GM18507 (cell line): ENCODE measurements at regions not wholly inside any gene's neighbourhood (a gene's known extent, or its start where the extent isn't known, plus 50 kb on each side); places are given as distances from the start of the nearest gene placed in this dataset.

ENCODE experiments used
- DNase-seq: peaks from one replicate; pipeline ENCODE4 v3.0.0; 2011; ENCODE audit warnings: low read depth; ENCODE audit not compliant: insufficient read length; ENCODE audit errors: extremely low spot score
- FAIRE-seq: peaks from 2 replicates; lab custom pipeline; 2011; peaks lifted over from hg19 to GRCh38; lab: Jason Lieb, UNC

DNA sequence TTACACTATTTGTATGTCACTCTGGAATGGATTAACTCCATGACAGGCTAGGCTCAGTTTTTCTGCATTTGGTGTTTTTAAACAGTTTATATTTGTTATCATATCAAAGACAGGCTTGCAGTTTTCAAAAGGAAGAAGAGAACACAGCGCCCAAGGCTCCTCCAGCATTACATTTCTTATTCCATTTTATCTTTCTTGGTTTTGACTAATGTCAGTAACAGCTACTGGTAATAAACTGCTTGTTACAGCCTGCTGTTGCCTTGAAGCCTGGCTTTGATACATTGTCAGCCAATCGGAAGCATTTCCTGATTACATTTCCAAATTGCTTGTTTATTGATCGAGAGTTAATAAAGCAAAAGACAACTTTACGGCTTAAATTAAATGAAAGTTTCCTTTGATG, 166.0 kb upstream of the MDFIC start:
- DNase-seq (no peak), FAIRE-seq (no peak)

DNA sequence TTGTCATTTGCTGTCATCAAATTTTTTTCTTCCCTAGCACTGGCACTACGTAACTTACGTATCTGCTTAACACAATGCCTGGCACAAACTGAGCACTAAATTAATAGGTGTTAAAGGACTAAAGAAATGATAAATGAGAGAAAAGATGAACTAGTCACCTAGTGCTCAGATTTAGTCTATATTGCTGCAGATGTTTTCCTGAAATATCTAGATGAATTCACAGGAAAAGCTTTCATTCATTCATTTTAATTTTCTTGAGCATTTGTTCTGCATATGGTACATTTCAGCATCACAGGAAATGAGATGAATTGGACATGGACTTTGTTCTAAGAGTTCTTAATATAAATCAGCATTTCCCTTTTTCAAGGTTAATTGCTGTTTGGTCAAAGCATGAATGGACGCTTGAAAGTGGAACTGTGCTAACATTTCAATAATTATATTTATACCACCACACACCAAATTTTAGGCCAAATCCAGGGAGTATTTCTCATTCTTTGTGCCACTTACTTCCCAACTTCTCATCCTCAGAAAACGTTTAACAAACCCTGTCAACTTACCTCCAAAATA, 163.2 kb upstream of the MDFIC start:
- DNase-seq = no peak
- FAIRE-seq = no peak

DNA sequence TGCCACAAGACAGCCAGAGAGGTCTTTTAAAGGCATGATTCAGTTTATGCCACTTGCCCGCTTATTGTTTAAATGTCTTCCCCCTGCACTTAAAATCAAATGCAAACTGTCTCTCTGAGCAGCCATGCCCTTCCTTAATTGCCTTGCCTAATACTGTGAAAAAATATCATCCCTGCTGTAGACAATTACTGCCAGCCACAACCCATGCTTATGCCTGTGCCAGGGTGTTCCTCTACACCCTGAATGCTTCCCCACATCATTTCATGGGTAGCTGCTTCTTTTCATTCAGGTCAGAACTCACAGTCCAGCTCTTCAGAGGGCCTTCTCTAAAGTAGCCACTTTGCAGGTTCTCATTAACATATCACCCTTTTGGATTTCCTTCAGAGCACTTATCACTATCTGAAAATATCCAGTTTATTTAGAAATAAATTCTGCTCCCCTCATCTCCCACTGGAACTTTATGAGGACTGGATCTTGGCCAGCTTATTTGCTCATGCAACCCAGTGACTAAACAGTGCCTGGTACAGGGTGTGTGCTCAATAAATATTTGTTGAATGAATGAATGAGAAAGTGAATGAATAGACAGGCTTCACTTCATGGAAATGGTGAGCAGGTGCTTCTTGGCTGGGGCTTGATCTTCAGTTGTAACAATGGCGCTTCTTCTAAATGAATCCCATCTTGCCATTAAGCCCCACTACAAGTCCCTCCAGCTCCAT, 162.4 kb upstream of the MDFIC start:
- FAIRE-seq = no peak
- DNase-seq = no peak

DNA sequence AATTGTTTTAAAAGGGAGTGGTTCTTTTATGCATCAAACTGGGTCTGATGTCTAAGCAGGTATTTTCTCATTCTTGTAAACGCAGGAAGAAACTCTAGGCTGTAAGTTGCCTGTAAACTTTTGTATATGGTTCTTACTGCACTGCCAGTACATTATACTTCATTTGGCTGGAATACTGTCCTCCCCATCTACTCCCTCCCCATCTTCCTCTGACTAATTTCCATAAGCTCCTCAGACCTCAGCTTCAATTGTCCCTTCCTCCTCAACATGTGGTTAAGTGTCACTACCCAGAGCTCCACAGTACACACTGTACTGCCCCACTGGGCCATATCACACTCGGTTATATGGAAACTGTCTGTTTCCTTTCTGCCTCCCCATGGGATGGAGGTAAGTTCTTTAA, 161.4 kb upstream of the MDFIC start:
- FAIRE-seq = no peak
- no peak for DNase-seq

DNA sequence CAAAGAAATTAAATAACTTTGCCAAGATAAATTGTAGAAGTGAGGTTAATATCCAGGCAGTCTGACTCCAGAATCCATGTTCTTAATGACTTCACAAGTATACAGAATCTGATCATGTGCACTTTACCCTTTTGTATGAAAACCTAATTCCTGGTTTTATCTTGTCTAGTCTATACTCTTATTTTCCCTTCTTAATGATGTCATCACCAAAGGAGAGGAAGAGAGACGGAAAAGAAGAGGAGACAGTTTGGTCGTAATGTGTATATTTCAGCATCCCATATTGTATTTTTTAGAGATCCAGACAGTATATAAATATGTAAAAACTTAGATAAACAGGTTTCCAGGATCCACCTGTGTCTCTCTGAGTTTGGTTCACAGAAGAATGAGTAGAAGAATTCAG, 159.9 kb upstream of the MDFIC start:
- FAIRE-seq = no peak

DNA sequence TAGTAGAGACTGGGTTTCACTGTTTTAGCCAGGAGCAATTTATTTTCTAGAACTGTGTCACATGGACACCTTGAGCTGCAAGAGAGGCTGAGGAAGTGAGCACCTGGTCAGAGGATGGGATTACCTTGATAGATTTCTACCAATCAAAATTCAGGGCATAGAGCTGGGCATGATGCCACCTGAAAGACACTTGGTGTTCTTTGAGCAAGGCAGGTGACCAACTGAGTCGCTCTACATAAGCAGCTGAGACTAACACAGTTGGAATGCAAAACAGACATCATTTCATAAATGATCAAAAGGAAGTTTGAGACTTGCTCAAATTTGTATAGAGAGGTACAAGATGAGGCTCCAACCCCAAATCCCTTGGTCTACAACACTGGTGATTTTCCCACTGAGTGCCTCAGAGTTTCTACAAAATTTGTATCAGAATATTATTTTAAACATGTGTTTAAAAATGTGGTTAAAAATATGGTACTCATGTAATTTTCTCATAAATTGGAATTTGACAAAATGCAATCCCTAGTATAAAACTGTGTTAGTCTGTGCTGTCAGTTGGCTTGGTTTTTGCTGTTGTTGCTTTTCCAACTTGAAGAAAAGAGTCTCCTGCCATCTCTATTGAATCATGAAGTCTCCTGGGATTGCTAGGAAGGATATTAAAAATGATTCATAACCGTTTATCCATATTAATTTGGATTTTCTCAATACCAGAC, 156.4 kb upstream of the MDFIC start:
- FAIRE-seq (no peak), DNase-seq (no peak)

More for the DNA sequence above, 159.9 kb upstream of the MDFIC start:
- DNase-seq = no peak

DNA sequence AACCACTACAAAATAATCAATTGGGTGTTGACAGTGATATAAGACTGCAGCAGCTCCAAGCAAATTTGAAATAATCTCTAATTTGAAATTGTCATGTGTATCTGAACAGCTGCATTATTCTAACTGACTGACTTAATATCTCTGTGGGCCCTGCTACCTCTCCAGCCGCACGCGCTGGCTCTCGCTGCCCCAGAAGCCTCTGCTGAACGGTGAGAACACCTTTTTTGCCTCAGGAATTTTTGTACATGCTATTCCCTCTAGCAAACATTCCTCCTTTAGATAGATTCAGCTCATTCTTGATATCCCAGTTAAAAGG, 155.9 kb upstream of the MDFIC start:
- FAIRE-seq (no peak), DNase-seq (no peak)

DNA sequence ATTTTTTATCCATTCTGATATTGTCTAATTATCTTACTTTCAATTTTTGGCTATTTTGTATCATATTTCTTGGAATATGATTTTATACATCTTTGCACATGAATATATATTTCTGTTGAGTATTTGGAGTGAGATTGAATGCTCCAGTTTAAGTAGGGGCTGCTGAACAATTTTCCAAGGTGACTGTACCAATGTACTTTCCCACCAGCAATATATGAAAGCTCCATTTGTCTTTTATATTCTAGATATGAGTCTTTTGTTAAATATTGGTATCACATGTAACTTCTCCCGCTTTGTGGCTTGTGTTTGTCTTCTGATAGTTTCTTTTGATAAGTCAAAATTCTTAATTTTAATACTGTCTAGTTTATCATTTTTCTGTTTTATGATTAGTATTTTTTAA, 144.6 kb upstream of the MDFIC start:
- DNase-seq (no peak), FAIRE-seq (no peak)

GRCh38 chr7:114783508-114783907, 138.4 kb upstream of the MDFIC start:
- DNase-seq (no peak), FAIRE-seq (no peak)

GRCh38 chr7:114784177-114784576, 137.7 kb upstream of the MDFIC start:
- FAIRE-seq (no peak), DNase-seq (no peak)

GRCh38 chr7:114784746-114785145, 137.1 kb upstream of the MDFIC start:
- FAIRE-seq (no peak), DNase-seq (no peak)

DNA sequence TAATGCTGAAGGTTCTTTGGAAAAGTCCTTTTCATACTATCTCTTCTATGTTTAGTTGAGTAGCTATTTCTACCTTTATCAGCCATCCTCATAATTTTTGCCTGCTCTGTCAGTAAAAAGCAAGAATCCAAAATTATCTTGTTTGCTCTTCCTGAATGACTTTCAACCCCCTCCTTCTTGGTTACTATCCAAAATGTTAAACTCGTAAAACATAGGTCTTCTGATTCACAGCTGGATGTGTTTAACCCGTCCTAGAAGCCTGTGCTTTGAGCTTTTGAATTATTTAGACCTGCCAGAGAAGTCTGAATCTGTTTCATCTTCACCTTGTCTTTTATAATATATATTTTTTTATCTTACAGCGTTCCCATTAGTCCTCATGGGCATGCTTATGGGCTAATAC, 136.4 kb upstream of the MDFIC start:
- DNase-seq (no peak), FAIRE-seq (no peak)

GRCh38 chr7:114786455-114786854, 135.4 kb upstream of the MDFIC start:
- DNase-seq (no peak), FAIRE-seq (no peak)

DNA sequence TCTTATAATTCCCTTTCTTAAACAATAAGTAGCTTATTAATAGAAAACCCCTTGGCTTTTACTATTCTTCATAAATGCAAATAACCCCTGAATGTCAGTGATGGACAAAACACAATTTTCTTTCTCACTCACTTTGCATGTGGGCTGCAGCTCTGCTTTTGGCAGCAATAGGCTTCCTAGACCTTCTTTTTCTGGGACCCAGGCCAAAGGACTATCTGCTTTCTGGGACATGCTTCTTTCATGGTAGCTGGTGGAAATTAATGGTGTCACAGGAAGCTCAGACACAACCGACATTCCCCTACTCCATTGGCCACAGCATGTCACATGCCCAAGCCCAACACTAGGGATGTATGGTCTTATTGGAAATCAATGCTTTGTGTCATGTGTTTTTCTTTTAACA, 134.3 kb upstream of the MDFIC start:
- no peak for DNase-seq
- no peak for FAIRE-seq

- FAIRE-seq (no peak), DNase-seq (no peak)
Observed at GRCh38 chr7:114788706-114789105, 133.2 kb upstream of the MDFIC start.

DNA sequence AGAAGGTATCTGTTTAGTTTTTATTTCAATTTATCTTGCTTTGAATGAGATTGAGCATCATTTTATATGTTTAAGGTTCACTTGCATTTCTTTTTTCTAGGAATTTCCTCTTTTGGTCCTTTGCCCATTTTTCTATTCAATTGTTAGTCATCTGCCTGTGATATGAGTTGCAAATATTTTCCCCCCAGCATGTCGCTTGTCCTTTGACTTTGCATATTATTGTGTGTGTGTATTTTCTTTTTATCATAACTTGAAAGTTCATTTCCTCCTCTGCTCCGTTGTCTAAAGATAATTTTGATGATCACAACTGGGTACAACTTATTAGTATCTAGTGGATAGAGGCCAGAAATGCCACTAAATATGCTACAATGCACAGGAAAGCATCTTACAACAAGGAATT, 132.7 kb upstream of the MDFIC start:
- FAIRE-seq = no peak
- no peak for DNase-seq

DNA sequence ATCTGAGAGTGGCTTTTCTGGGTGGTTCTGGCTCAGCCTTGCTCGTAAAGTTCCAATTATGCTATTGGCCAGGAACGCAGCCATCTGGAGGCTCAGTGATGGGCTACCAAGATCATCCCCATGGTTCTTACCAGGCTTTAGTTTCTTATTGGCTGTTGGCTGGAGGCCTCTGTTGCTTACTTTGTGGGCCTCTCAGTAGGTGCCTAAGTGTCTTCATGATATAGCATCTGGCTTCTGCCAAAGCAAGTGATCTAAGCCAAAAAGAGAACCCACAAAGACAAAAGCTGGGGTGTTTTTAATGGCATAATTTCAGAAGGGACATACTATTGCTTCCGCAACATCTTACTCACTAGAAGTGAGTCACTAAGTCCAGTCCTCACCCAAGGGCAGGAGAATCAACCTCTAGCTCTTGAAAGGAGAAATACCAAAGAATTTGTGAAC, 132.0 kb upstream of the MDFIC start:
- DNase-seq (no peak), FAIRE-seq (no peak)

- no peak for FAIRE-seq
- no peak for DNase-seq
Observed at GRCh38 chr7:114790521-114790920, 131.4 kb upstream of the MDFIC start.

DNA sequence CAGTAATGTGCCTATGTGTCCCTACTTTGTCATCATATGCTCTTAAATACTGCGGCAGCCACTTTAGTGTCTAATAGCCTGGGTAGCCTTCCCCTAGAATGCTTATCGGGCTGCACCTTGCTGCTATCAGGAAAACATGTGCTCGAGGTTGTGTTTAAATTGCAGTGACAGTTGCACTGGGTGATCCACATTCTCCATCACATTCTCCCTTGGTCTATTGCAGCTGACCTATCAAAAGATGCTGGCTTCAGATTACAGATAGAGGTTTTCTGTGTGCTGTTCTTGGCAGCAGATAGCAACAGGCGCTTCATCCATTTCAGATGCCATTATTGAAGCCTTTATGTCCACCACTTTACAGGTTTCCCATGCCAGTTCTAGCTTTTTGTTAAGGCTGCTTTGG, 130.1 kb upstream of the MDFIC start:
- FAIRE-seq (no peak), DNase-seq (no peak)

DNA sequence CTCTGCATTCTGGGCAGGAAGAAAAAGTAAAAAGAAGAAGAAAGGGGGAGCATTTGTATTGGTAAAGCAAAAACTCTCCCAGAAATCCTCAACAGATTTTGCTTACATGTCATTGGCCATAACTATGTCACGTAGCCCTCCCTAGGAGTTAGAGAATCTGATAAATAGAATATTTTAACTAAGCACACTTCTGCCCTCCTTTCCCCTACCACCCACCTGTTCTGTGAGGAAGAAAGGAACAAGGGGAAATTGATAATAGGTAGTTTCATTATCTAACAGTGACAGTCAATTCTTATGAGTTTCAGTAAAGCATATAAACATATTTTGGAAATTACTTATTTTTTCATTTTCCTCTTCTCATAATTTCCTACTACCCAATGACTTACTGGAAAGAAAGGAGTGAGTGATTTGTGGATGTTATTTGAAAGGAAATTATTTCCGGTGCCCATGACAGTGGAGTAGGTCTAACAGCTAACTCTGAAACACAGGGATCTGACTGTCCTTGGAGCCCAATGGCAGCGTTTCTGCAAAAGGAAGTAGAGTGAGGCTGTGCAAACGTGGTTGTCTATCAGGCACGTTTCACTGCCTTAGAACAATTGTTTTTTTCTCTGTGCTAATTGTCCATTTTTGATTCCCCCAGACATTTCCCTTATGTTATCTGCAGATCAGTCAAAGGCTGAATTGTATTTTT, 128.6 kb upstream of the MDFIC start:
- FAIRE-seq (no peak), DNase-seq (no peak)

DNA sequence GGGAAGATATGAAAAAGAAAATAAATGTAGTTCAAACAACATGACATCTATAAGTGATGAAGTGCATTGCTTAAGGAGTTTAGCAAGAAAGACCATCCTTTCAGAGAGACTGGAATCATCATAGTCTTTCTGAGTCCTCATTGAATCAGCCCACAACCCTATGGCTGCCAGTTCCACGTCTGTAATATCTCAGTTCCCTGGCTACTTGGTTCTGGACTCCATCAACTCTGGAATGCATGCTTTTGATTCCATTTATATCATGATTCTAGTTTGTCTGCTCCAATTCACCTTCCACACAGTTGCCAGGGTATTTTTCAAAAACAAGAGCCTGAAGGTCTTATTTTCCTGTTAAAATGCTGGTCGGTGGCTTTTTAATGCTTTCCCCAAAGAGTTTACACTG, 126.4 kb upstream of the MDFIC start:
- no peak for FAIRE-seq
- no peak for DNase-seq
